IMR-90 (cell line): ENCODE measurements at regions not wholly inside any gene's neighbourhood (a gene's known extent, or its start where the extent isn't known, plus 50 kb on each side); places are given as distances from the start of the nearest gene placed in this dataset.

Experiments used
- CEBPB ChIP-seq: IDR thresholded peaks from 2 replicates; pipeline ENCODE4 v1.6.1; 2012; ENCODE audit warnings: low read depth, low read length, improper control_type of control experiment
- RAD21 ChIP-seq: IDR thresholded peaks from 2 replicates; pipeline ENCODE4 v1.6.1; 2012; ENCODE audit warnings: low read length, improper control_type of control experiment
- RCOR1 ChIP-seq: IDR thresholded peaks from 2 replicates; pipeline ENCODE4 v1.6.1; 2012; ENCODE audit warnings: mild to moderate bottlenecking, low read length, improper control_type of control experiment; ENCODE audit not compliant: insufficient replicate concordance
- TF ChIP-seq, protein P1 (sequence below): conservative IDR thresholded peaks from 2 replicates; pipeline ENCODE4 v1.5.1; 2012; ENCODE audit warnings: mild to moderate bottlenecking, low read depth, low read length, improper control_type of control experiment

DNA sequence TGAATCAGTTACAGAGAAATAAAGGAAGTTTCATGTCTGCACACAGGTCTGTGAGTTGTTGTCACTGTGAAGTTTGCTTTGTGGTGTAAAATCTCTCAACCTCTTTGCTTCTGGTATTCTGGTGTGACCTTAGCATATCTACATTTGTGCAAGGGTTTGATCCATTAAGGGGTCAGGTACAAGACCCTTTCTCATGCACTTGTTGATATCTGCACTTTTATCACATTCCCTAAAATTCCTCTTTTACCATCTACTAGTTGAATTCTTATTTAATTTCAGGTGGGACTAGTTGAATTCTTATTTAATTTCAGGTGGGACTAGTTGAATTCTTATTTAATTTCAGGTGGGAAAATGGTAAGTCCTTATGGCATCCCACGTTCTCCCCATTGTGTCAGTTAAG lies 306.7 kb upstream of the ZNF608 start:
- TF ChIP-seq, protein P1, sequence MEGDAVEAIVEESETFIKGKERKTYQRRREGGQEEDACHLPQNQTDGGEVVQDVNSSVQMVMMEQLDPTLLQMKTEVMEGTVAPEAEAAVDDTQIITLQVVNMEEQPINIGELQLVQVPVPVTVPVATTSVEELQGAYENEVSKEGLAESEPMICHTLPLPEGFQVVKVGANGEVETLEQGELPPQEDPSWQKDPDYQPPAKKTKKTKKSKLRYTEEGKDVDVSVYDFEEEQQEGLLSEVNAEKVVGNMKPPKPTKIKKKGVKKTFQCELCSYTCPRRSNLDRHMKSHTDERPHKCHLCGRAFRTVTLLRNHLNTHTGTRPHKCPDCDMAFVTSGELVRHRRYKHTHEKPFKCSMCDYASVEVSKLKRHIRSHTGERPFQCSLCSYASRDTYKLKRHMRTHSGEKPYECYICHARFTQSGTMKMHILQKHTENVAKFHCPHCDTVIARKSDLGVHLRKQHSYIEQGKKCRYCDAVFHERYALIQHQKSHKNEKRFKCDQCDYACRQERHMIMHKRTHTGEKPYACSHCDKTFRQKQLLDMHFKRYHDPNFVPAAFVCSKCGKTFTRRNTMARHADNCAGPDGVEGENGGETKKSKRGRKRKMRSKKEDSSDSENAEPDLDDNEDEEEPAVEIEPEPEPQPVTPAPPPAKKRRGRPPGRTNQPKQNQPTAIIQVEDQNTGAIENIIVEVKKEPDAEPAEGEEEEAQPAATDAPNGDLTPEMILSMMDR, result no peak
- TF ChIP-seq CEBPB, result no peak
- TF ChIP-seq RAD21, result no peak
- no peak for TF ChIP-seq RCOR1
